Keratinocyte (primary cell): ENCODE measurements at regions not wholly inside any gene's neighbourhood (a gene's known extent, or its start where the extent isn't known, plus 50 kb on each side); places are given as distances from the start of the nearest gene placed in this dataset.
A peak's percentile ranks its signal among the peaks of the same experiment; 100 is the strongest.

Experiments
- DNase-seq: peaks from one replicate; pipeline ENCODE4 v3.0.0-alpha.2; 2011; ENCODE audit warnings: low read depth, missing footprints, low spot score
- FAIRE-seq: peaks from 2 replicates; lab custom pipeline; 2011; peaks lifted over from hg19 to GRCh38; lab: Jason Lieb, UNC
- H2AFZ ChIP-seq: 2 replicates; pipeline ENCODE4 v1.6.0; 2012; ENCODE audit warnings: low read length, control low read depth, inconsistent platforms; ENCODE audit not compliant: control insufficient read depth
- H3K27ac ChIP-seq: 2 replicates; pipeline ENCODE4 v1.5.1; 2011; ENCODE audit warnings: low read length; ENCODE audit not compliant: control insufficient read depth, insufficient read depth
- H3K27me3 ChIP-seq: 3 replicates; pipeline ENCODE4 v1.6.0; 2011; ENCODE audit warnings: low read length; ENCODE audit not compliant: control insufficient read depth, insufficient read depth; ENCODE audit errors: extremely low read depth
- H3K36me3 ChIP-seq, 2 experiments: 2 replicates in 1 of 2; 3 replicates in 1 of 2; pipeline ENCODE4 v1.5.1; 2011; ENCODE audit warnings: low read length in 2 of 2, mild to moderate bottlenecking in 1 of 2; ENCODE audit not compliant: control insufficient read depth in 2 of 2, insufficient read depth in 2 of 2; ENCODE audit errors: extremely low read depth in 1 of 2
- H3K4me1 ChIP-seq: 3 replicates; pipeline ENCODE4 v1.5.1; 2011; ENCODE audit warnings: low read length; ENCODE audit not compliant: control insufficient read depth, insufficient read depth; ENCODE audit errors: extremely low read depth
- H3K4me2 ChIP-seq: 3 replicates; pipeline ENCODE4 v1.6.0; 2011; ENCODE audit warnings: low read depth, low read length; ENCODE audit not compliant: control insufficient read depth, insufficient read depth; ENCODE audit errors: extremely low read depth
- H3K4me3 ChIP-seq, 3 experiments: fragments of 200-600 bp in 1 of 3; sonication (generic) in 1 of 3; 2 replicates in 2 of 3; 3 replicates in 1 of 3; pipeline ENCODE4 v1.5.1; 2011 to 2016; ENCODE audit warnings: low read length in 3 of 3, mild to moderate bottlenecking in 3 of 3, control low read depth in 2 of 3, inconsistent platforms in 1 of 3, low read depth in 1 of 3, mixed read lengths in 1 of 3, mixed run types in 1 of 3, moderate library complexity in 1 of 3; ENCODE audit not compliant: control insufficient read depth in 2 of 3, insufficient read depth in 2 of 3; ENCODE audit errors: extremely low read depth in 1 of 3
- H3K79me2 ChIP-seq: 2 replicates; pipeline ENCODE4 v1.6.0; 2012; ENCODE audit warnings: low read length; ENCODE audit not compliant: control insufficient read depth, insufficient read depth
- H3K9ac ChIP-seq: 3 replicates; pipeline ENCODE4 v1.6.0; 2011; ENCODE audit warnings: low read length; ENCODE audit not compliant: control insufficient read depth, insufficient read depth; ENCODE audit errors: extremely low read depth
- H3K9me1 ChIP-seq: 3 replicates; pipeline ENCODE4 v1.6.0; 2011; ENCODE audit warnings: low read length; ENCODE audit not compliant: control insufficient read depth, insufficient read depth; ENCODE audit errors: extremely low read depth
- H3K9me3 ChIP-seq: 2 replicates; pipeline ENCODE4 v1.5.1; 2012; ENCODE audit warnings: low read depth, low read length; ENCODE audit not compliant: control insufficient read depth
- H4K20me1 ChIP-seq: 3 replicates; pipeline ENCODE4 v1.6.0; 2011; ENCODE audit warnings: low read length; ENCODE audit not compliant: control insufficient read depth, insufficient read depth; ENCODE audit errors: extremely low read depth
- EZH2 ChIP-seq: IDR thresholded peaks from one replicate; pipeline ENCODE4 v1.6.1; 2012; ENCODE audit warnings: inconsistent platforms, mild to moderate bottlenecking, low read length, moderate library complexity
- dilution Hi-C: fragments of 300-500 bp; cut with MboI; formaldehyde crosslinking; loops from one replicate; pipeline ENCODE4 v1.7.0; 2020; ENCODE audit warnings: low sequenced_read_pairs; ENCODE audit not compliant: extremely low pct_ligation_motif_present
- TF ChIP-seq, protein P1 (sequence below), 3 experiments: IDR thresholded peaks in 1 of 3; conservative IDR thresholded peaks in 1 of 3; optimal IDR thresholded peaks in 1 of 3; 2 replicates in 2 of 3; 3 replicates in 1 of 3; pipeline versions ENCODE3 to v1.5.1; 2011; ENCODE audit warnings: low read length in 3 of 3, mild to moderate bottlenecking in 3 of 3, moderate library complexity in 2 of 3, control low read depth in 1 of 3, inconsistent platforms in 1 of 3; ENCODE audit not compliant: insufficient read depth in 2 of 3; ENCODE audit errors: extremely low read depth in 1 of 3

DNA sequence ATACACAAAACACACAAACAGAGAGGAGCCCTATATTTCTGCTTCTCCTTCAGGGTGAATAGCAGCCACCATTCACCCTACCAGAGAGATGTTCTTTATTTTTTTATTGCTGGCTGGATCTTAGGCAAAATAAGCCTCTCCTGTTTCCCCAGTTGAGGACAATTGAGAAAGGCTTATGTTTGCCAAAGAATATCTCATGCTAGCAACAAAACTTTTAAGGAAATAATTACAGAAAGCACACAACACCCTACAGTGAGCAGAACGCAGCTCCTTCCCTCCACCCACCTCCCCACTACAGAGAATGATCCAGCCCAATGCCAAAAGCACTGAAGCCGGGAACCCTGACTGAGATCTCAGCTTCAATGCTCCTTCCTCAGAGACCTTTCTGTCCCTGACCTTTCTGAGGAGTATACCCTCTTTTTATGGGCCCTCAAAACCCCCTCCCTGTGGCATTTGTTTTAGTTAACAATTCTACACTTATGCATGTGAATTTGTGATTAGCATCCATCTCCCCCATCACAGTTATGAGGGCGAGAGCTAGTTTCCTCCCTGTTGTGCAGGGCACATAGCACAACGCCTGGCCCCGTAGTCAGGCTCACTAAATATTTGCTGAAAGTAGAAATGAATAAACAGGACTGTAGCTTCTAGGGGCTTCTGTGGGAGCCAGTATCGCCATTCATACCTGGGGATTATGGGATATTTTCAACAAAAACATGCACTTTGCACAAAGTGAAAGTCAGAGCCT lies 491.6 kb upstream of the CDH4 start:
- H3K4me3 ChIP-seq, result no peak overlapping the region
- dilution Hi-C loops, result no loop called here

DNA sequence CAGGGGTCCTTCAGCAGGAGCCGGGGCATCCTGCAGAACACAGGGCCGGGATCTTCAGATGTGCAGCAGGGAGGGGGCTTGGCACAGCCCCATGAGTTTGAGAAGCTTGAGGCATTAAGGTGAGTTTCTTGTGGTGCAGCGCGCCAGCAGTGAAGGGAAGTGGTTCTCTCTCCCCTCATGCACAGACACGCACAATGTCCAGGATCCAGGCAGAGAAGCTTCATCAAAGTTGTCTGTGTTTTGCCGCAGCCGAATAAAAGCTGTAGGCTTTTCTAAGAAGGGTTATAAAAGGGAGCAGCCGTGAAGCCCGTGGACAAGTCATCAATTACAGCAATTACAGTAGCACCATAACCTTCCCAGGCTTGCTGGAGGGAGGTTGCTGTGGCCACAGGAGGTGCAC lies 491.0 kb upstream of the CDH4 start:
- Histone ChIP-seq H4K20me1 (no peaks in the 10 kb centered on the region), H3K4me3 (no peak overlapping the region), H3K27me3 (peaks cover 8% of the 10 kb centered on the region), H3K79me2 (no peaks in the 10 kb centered on the region), H3K9me1 (no peaks in the 10 kb centered on the region), H3K27ac (no peak overlapping the region), H3K4me1 (no peaks in the 10 kb centered on the region), H3K9ac (no peak overlapping the region), H2AFZ (no peak overlapping the region), H3K4me2 (peak overlapping the region; percentile 7), H3K36me3 (no peaks in the 10 kb centered on the region), H3K9me3 (no peaks in the 10 kb centered on the region)
- TF ChIP-seq, protein P1, sequence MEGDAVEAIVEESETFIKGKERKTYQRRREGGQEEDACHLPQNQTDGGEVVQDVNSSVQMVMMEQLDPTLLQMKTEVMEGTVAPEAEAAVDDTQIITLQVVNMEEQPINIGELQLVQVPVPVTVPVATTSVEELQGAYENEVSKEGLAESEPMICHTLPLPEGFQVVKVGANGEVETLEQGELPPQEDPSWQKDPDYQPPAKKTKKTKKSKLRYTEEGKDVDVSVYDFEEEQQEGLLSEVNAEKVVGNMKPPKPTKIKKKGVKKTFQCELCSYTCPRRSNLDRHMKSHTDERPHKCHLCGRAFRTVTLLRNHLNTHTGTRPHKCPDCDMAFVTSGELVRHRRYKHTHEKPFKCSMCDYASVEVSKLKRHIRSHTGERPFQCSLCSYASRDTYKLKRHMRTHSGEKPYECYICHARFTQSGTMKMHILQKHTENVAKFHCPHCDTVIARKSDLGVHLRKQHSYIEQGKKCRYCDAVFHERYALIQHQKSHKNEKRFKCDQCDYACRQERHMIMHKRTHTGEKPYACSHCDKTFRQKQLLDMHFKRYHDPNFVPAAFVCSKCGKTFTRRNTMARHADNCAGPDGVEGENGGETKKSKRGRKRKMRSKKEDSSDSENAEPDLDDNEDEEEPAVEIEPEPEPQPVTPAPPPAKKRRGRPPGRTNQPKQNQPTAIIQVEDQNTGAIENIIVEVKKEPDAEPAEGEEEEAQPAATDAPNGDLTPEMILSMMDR (optimal IDR thresholded peaks at IDR 0.05 in 1 of 3, IDR thresholded peaks at IDR 0.05 in 1 of 3, conservative IDR thresholded peaks at IDR 0.05 in 1 of 3; ENCODE audit: extremely low read depth in 1 of 3, insufficient read depth in 2 of 3, low read length in 3 of 3), result no peak
- no peak for TF ChIP-seq EZH2
- dilution Hi-C loops, result no loop called here
- FAIRE-seq (no peak), DNase-seq (no peak)

More for the DNA sequence above, 491.6 kb upstream of the CDH4 start:
- Histone ChIP-seq H3K9ac (no peak overlapping the region), H3K9me3 (no peaks in the 10 kb centered on the region), H3K4me1 (no peaks in the 10 kb centered on the region), H4K20me1 (no peaks in the 10 kb centered on the region), H3K79me2 (no peaks in the 10 kb centered on the region), H3K9me1 (no peaks in the 10 kb centered on the region), H3K27ac (no peak overlapping the region), H3K4me2 (no peak overlapping the region), H3K36me3 (no peaks in the 10 kb centered on the region), H3K27me3 (peaks cover 5% of the 10 kb centered on the region), H2AFZ (no peak overlapping the region)
- no peak for FAIRE-seq
- no peak for DNase-seq
- no peak for TF ChIP-seq EZH2
- TF ChIP-seq, protein P1 (optimal IDR thresholded peaks at IDR 0.05 in 1 of 3, IDR thresholded peaks at IDR 0.05 in 1 of 3, conservative IDR thresholded peaks at IDR 0.05 in 1 of 3; ENCODE audit: extremely low read depth in 1 of 3, insufficient read depth in 2 of 3, low read length in 3 of 3), result no peak
